GM18858 (cell line): ENCODE measurements at regions not wholly inside any gene's neighbourhood (a gene's known extent, or its start where the extent isn't known, plus 50 kb on each side); places are given as distances from the start of the nearest gene placed in this dataset.

ENCODE experiments used
- ATAC-seq: cut with Tn5 transposase; IDR thresholded peaks from one replicate; pipeline ENCODE4 v1.9.1; 2021; ENCODE audit not compliant: unreplicated experiment

- no peak for ATAC-seq
Observed at GRCh38 chr14:62629176-62629725, 416.0 kb downstream of the KCNH5 start.

GRCh38 chr14:62631176-62631575, 414.1 kb downstream of the KCNH5 start:
- ATAC-seq = no peak

- no peak for ATAC-seq
Observed at GRCh38 chr14:62632771-62633170, 412.5 kb downstream of the KCNH5 start.

- ATAC-seq = no peak
Observed at GRCh38 chr14:62645649-62646048, 399.6 kb downstream of the KCNH5 start.
